ENCODE measurements at regions not wholly inside any gene's neighbourhood (a gene's known extent, or its start where the extent isn't known, plus 50 kb on each side); places are given as distances from the start of the nearest gene placed in this dataset.
A peak's percentile ranks its signal among the peaks of the same experiment; 100 is the strongest.

- Mint-ChIP-seq H3K27ac (no peak overlapping the region), H3K9me3 (ENCODE audit: low read depth) (peaks cover 17% of the 10 kb centered on the region), H3K4me1 (ENCODE audit: low read depth) (peaks cover 18% of the 10 kb centered on the region), H3K4me3 (ENCODE audit: low read depth) (no peak overlapping the region), H3K27me3 (peaks cover 13% of the 10 kb centered on the region), H3K36me3 (ENCODE audit: insufficient read depth) (peaks cover 4% of the 10 kb centered on the region)
- no peak for TF ChIP-seq CTCF (IDR thresholded peaks at IDR 0.05; ENCODE audit: unreplicated experiment)
- DNase-seq (ENCODE audit: low spot score, unreplicated experiment), result no peak
These were observed 172.1 kb downstream of the VAPA start for GRCh38 chr18:10085876-10086275.

GRCh38 chr18:10086458-10087210, 172.8 kb downstream of the VAPA start:
- Mint-ChIP-seq H3K27me3 (peaks cover 13% of the 10 kb centered on the region), H3K4me1 (ENCODE audit: low read depth) (peaks cover 12% of the 10 kb centered on the region), H3K36me3 (ENCODE audit: insufficient read depth) (peaks cover 4% of the 10 kb centered on the region), H3K27ac (no peak overlapping the region), H3K4me3 (ENCODE audit: low read depth) (peak overlapping the region; percentile 3), H3K9me3 (ENCODE audit: low read depth) (peaks cover 17% of the 10 kb centered on the region)
- TF ChIP-seq CTCF (IDR thresholded peaks at IDR 0.05; ENCODE audit: unreplicated experiment), result no peak
- DNase-seq (ENCODE audit: low spot score, unreplicated experiment), result no peak

GRCh38 chr18:10088734-10089133, 174.9 kb downstream of the VAPA start:
- no peak overlapping the region for H3K4me3 Mint-ChIP-seq (ENCODE audit: low read depth)
- H3K9me3 Mint-ChIP-seq (ENCODE audit: low read depth), result peaks cover 6% of the 10 kb centered on the region
- H3K36me3 Mint-ChIP-seq (ENCODE audit: insufficient read depth), result no peaks in the 10 kb centered on the region
- no peak for TF ChIP-seq CTCF (IDR thresholded peaks at IDR 0.05; ENCODE audit: unreplicated experiment)
- DNase-seq (ENCODE audit: low spot score, unreplicated experiment), result no peak
- peaks cover 12% of the 10 kb centered on the region for H3K4me1 Mint-ChIP-seq (ENCODE audit: low read depth)
- no peak overlapping the region for H3K27ac Mint-ChIP-seq
- H3K27me3 Mint-ChIP-seq, result peaks cover 13% of the 10 kb centered on the region

- no peak overlapping the region for H3K4me3 Mint-ChIP-seq (ENCODE audit: low read depth)
- no peak for DNase-seq (ENCODE audit: low spot score, unreplicated experiment)
- peaks cover 12% of the 10 kb centered on the region for H3K4me1 Mint-ChIP-seq (ENCODE audit: low read depth)
- no peaks in the 10 kb centered on the region for H3K36me3 Mint-ChIP-seq (ENCODE audit: insufficient read depth)
- H3K27ac Mint-ChIP-seq, result no peak overlapping the region
- H3K9me3 Mint-ChIP-seq (ENCODE audit: low read depth), result no peaks in the 10 kb centered on the region
- H3K27me3 Mint-ChIP-seq, result peaks cover 16% of the 10 kb centered on the region
- TF ChIP-seq CTCF (IDR thresholded peaks at IDR 0.05; ENCODE audit: unreplicated experiment), result no peak
These were observed 176.1 kb downstream of the VAPA start for GRCh38 chr18:10089881-10090280.

- no peak for TF ChIP-seq CTCF (IDR thresholded peaks at IDR 0.05; ENCODE audit: unreplicated experiment)
- Mint-ChIP-seq H3K4me1 (ENCODE audit: low read depth) (peaks cover 12% of the 10 kb centered on the region), H3K36me3 (ENCODE audit: insufficient read depth) (no peaks in the 10 kb centered on the region), H3K4me3 (ENCODE audit: low read depth) (no peak overlapping the region), H3K9me3 (ENCODE audit: low read depth) (no peaks in the 10 kb centered on the region), H3K27ac (no peak overlapping the region), H3K27me3 (peaks cover 16% of the 10 kb centered on the region)
- DNase-seq (ENCODE audit: low spot score, unreplicated experiment), result no peak
These were observed 176.9 kb downstream of the VAPA start for GRCh38 chr18:10090668-10091067.

Measured in progenitor cell of endocrine pancreas (in vitro differentiated cells).